Astrocyte of the spinal cord (primary cell): ENCODE measurements at regions not wholly inside any gene's neighbourhood (a gene's known extent, or its start where the extent isn't known, plus 50 kb on each side); places are given as distances from the start of the nearest gene placed in this dataset.
"Not testable (repeated sequence)": the region's sequence is repeated elsewhere in the genome, so short reads cannot be mapped to it uniquely, and the experiment has no call there.

Source experiments
- DNase-seq: peaks from one replicate; pipeline ENCODE4 v3.0.0; 2011; ENCODE audit warnings: low read depth, low spot score
- H3K4me3 ChIP-seq: 2 replicates; pipeline ENCODE4 v1.5.1; 2011; ENCODE audit warnings: low read depth, mild to moderate bottlenecking, low read length, moderate library complexity
- CTCF ChIP-seq: IDR thresholded peaks from 2 replicates; pipeline ENCODE4 v1.5.1; 2012; ENCODE audit warnings: low read depth, mild to moderate bottlenecking, low read length, inconsistent platforms
- in situ Hi-C: cut with HindIII; loops from 2 replicates; pipeline ENCODE4 v1.10.0; 2017; ENCODE audit warnings: low sequenced_read_pairs

- in situ Hi-C loops, result no loop called here
- no peak for DNase-seq
- no peak for TF ChIP-seq CTCF
- no peak overlapping the region for H3K4me3 ChIP-seq
Measured at GRCh38 chr16:86078121-86078600, 179.2 kb downstream of the IRF8 start.

- DNase-seq, H3K4me3 ChIP-seq, in situ Hi-C loops: not testable (repeated sequence)
Measured at GRCh38 chr16:86078711-86079110, 179.7 kb downstream of the IRF8 start.

GRCh38 chr16:86079255-86079885, 180.4 kb downstream of the IRF8 start:
- DNase-seq, result no peak
- no peak for TF ChIP-seq CTCF
- in situ Hi-C loops, result no loop called here
- H3K4me3 ChIP-seq, result no peak overlapping the region

- in situ Hi-C loops, result no loop called here
- no peak for DNase-seq
- TF ChIP-seq CTCF, result no peak
- no peak overlapping the region for H3K4me3 ChIP-seq
Measured at GRCh38 chr16:86080131-86080875, 181.3 kb downstream of the IRF8 start.

- DNase-seq, result no peak
Measured at GRCh38 chr16:86080982-86081381, 182.0 kb downstream of the IRF8 start.

GRCh38 chr16:86082418-86083030, 183.6 kb downstream of the IRF8 start:
- DNase-seq, result no peak
- in situ Hi-C loops, result no loop called here
- H3K4me3 ChIP-seq, result no peak overlapping the region
- no peak for TF ChIP-seq CTCF

More at GRCh38 chr16:86080982-86081381, 182.0 kb downstream of the IRF8 start:
- in situ Hi-C loops, result no loop called here
- TF ChIP-seq CTCF, result no peak
- H3K4me3 ChIP-seq, result no peak overlapping the region
